ENCODE measurements at regions not wholly inside any gene's neighbourhood (a gene's known extent, or its start where the extent isn't known, plus 50 kb on each side); places are given as distances from the start of the nearest gene placed in this dataset.

GRCh38 chr5:2903451-2904395 lies 152.2 kb upstream of the IRX2 start:
- Mint-ChIP-seq H3K27me3 (peaks cover 60% of the 10 kb centered on the region), H3K4me3 (ENCODE audit: low read depth) (no peak overlapping the region), H3K4me1 (ENCODE audit: low read depth) (peaks cover 4% of the 10 kb centered on the region), H3K9me3 (ENCODE audit: low read depth) (no peaks in the 10 kb centered on the region), H3K27ac (no peak overlapping the region), H3K36me3 (ENCODE audit: insufficient read depth) (no peaks in the 10 kb centered on the region)
- TF ChIP-seq CTCF (IDR thresholded peaks at IDR 0.05; ENCODE audit: unreplicated experiment), result no peak
- no peak for DNase-seq (ENCODE audit: low spot score, unreplicated experiment)

GRCh38 chr5:2902742-2903297 lies 151.3 kb upstream of the IRX2 start:
- no peak overlapping the region for H3K27ac Mint-ChIP-seq
- no peak overlapping the region for H3K4me3 Mint-ChIP-seq (ENCODE audit: low read depth)
- no peaks in the 10 kb centered on the region for H3K36me3 Mint-ChIP-seq (ENCODE audit: insufficient read depth)
- H3K9me3 Mint-ChIP-seq (ENCODE audit: low read depth), result no peaks in the 10 kb centered on the region
- TF ChIP-seq CTCF (IDR thresholded peaks at IDR 0.05; ENCODE audit: unreplicated experiment), result no peak
- H3K4me1 Mint-ChIP-seq (ENCODE audit: low read depth), result no peaks in the 10 kb centered on the region
- H3K27me3 Mint-ChIP-seq, result peaks cover 56% of the 10 kb centered on the region
- DNase-seq (ENCODE audit: low spot score, unreplicated experiment), result no peak

- Mint-ChIP-seq H3K4me1 (ENCODE audit: low read depth) (no peaks in the 10 kb centered on the region), H3K27me3 (peaks cover 56% of the 10 kb centered on the region), H3K36me3 (ENCODE audit: insufficient read depth) (no peaks in the 10 kb centered on the region), H3K9me3 (ENCODE audit: low read depth) (no peaks in the 10 kb centered on the region), H3K27ac (no peak overlapping the region), H3K4me3 (ENCODE audit: low read depth) (no peak overlapping the region)
- TF ChIP-seq CTCF (IDR thresholded peaks at IDR 0.05; ENCODE audit: unreplicated experiment), result no peak
- no peak for DNase-seq (ENCODE audit: low spot score, unreplicated experiment)
These were observed 150.7 kb upstream of the IRX2 start for GRCh38 chr5:2902186-2902585.

GRCh38 chr5:2901511-2901910 lies 150.0 kb upstream of the IRX2 start:
- no peak for DNase-seq (ENCODE audit: low spot score, unreplicated experiment)
- no peaks in the 10 kb centered on the region for H3K4me1 Mint-ChIP-seq (ENCODE audit: low read depth)
- no peak overlapping the region for H3K4me3 Mint-ChIP-seq (ENCODE audit: low read depth)
- no peak overlapping the region for H3K27ac Mint-ChIP-seq
- peaks cover 56% of the 10 kb centered on the region for H3K27me3 Mint-ChIP-seq
- no peaks in the 10 kb centered on the region for H3K36me3 Mint-ChIP-seq (ENCODE audit: insufficient read depth)
- TF ChIP-seq CTCF (IDR thresholded peaks at IDR 0.05; ENCODE audit: unreplicated experiment), result no peak
- no peaks in the 10 kb centered on the region for H3K9me3 Mint-ChIP-seq (ENCODE audit: low read depth)

- Mint-ChIP-seq H3K27ac (no peak overlapping the region), H3K4me3 (ENCODE audit: low read depth) (no peak overlapping the region), H3K4me1 (ENCODE audit: low read depth) (no peaks in the 10 kb centered on the region), H3K36me3 (ENCODE audit: insufficient read depth) (no peaks in the 10 kb centered on the region), H3K9me3 (ENCODE audit: low read depth) (no peaks in the 10 kb centered on the region), H3K27me3 (peaks cover 59% of the 10 kb centered on the region)
- no peak for TF ChIP-seq CTCF (IDR thresholded peaks at IDR 0.05; ENCODE audit: unreplicated experiment)
- no peak for DNase-seq (ENCODE audit: low spot score, unreplicated experiment)
These were observed 149.6 kb upstream of the IRX2 start for GRCh38 chr5:2901096-2901495.
